ENCODE measurements at regions not wholly inside any gene's neighbourhood (a gene's known extent, or its start where the extent isn't known, plus 50 kb on each side); places are given as distances from the start of the nearest gene placed in this dataset.

DNA sequence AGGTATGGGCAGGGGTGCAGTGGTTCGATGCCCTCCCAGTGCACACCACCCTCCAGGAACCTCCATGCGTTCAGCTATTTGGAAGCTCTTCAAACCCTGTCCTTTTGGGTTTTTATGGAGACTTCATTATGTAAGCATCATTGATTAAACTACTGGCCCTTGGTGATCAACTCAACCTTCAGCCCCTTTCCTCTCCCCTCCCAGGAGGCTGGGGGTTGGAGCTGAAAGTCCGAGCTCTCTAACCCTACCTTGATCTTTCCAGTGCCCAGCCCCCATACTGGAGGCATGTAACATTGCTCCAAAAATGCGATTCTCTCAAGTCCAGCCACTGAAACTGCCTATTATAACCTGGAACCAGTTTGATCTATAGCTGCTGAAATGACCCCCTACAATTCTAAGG lies 188.1 kb downstream of the IPO8 start:
- no peak for DNase-seq

DNA sequence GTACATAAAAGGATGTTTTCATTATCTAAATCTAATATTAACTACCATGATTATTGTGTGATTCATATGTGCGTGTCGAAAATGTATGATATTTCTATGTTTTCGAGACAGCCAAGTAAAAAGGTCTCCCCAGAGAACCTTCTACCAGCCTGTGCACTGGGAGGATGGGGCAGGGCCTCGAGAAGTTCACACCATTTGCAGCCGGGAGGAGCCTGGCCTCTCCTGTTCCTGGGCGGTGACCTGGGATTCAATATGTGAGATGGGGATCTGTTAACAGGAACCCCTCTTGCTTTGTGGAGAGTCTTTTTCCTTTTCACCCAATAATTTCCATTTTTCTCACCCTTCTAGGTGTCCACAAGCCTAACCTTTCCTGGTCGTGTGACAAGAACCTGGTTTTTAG lies 189.3 kb downstream of the IPO8 start:
- DNase-seq: no peak

DNA sequence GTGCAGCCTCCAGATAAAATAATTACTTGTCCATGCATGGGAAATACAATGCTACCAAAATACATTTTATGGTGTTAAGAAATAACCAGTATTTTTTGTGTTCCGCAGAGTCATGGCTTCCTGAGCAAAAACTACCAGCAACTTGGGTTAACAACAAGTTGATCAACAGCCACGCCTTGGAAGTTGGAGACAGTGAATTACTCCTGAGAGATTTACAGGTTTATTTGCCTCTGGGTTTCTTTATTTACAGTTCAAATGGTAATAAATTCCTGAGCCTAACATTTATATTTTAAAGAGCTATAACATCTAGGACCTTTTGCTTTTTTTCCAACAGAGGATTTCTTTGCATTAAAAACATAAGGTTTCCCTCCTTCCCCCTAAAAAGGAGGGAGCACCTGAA lies 194.0 kb downstream of the IPO8 start:
- DNase-seq: no peak

GRCh38 chr12:30500532-30500931 lies 195.1 kb downstream of the IPO8 start:
- no peak for DNase-seq

- no peak for DNase-seq
Observed at GRCh38 chr12:30485230-30485890, 210.3 kb downstream of the IPO8 start.

DNA sequence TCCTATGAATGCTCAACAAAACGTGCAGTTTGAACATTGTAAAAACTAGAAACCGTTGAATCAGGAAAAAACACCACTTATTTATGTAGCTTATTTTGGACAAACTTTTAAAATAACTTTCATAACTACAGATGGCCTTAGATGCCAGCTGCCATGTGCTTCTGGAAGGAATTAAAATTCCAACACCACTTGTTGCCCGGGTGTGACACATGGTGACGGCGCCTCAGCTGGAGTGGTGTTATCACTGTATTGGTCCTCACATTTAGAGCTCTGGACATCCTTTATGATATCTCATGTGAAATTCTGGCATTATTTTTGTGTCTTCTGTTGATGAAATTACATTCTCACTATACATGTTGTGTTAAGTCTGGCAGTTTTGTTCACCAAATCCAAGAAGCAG lies 211.0 kb downstream of the IPO8 start:
- DNase-seq: no peak

GRCh38 chr12:30482650-30483049 lies 213.0 kb downstream of the IPO8 start:
- DNase-seq: no peak

- DNase-seq: no peak
Observed at GRCh38 chr12:30473274-30473673, 222.4 kb downstream of the IPO8 start.

- DNase-seq: no peak
Observed at GRCh38 chr12:30466093-30466585, 229.5 kb downstream of the IPO8 start.

DNA sequence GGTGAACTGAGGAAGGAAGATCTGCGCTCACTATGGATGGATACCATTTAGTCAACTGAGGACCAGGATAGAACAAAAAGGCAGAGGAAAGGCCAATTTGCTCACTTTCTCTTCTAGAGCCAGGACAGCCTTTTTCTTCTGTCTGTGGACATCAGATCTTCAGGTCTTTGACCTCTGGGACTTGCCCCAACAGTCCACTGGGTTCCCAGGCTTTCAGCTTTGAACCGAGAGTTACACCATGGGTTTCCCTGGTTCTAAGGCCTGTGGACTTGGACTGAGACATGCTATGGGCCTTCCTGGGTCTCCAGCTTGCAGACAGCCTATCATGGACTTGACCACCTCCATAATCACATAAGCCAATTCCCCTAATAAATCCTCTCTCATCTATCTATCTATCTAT lies 232.0 kb downstream of the IPO8 start:
- DNase-seq: no peak

GRCh38 chr12:30462249-30462648 lies 233.4 kb downstream of the IPO8 start:
- no peak for DNase-seq

DNA sequence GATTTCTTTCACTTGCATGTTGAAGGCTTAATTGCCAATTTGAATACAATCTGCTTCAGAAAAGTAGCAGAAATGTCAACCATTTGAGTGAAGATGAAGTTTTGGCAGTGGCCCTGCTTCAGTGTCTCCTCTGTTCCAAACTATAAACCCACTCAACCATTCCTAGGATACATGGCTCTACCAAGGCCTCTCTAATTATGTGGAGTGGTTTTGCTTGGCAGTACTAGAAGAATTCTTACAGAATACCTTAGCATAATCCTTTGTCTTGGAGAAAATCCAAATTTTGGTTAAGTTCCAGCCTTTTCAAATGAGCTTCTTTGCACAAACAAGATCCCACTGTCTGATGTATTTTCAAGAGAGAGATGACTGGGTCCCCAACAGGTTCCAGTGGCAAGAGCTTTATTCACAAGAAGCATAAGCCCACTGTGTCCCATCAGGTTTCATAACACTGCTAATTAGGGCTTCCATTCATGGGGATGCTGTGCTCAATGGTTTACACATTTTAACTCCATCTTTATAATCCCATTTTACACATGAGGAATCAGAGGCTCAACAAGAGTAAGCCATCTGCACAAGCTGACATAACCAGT lies 234.5 kb downstream of the IPO8 start:
- DNase-seq: no peak

DNA sequence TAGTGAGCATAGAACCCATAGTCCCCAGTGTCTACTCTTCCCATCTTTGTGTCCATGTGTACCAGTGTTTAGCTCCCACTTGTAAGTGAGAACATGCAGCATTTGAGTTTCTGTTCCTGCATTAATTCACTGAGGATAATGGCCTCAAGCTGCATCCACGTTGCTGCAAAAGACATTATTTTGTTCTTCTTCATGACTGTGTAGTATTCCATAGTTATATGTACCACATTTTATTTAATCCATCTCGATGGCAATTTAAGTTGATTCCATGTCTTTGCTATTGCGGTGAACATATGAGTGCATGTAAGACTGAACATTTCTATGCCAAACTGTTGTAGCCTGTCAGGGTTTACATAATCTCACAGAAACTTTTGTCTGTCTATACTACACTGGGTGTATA lies 237.2 kb downstream of the IPO8 start:
- DNase-seq: no peak

DNA sequence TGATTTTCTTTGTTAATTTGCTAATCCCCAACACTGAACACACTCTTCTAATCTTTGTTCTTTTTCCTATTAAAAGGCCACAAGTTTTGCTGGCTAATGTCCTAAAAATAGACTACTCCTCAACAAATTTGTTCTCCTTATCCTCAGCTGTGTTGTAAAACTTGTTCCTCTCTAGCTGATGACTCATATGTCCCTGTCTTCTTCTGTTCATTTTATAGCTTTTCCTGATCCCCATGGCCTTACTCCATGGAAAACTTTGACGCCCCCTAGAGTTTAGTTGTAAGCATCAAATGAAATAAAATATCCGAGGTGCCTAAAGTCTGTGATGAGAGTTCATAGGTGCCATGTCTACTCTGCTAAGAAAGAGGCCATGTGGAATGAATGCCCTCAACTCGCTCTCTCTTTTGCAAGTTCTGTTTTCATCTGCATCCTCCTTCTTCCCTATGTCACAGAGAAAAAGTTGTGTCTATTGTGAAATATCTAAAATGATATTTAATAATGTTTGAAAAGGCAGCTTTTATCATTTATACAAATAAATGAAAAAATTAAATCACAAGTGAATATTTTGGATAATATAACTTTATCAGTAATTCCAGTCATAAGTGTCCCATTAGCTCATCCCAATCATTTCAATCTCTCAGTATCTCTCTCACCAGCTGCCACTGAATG lies 237.9 kb downstream of the IPO8 start:
- DNase-seq: no peak

DNA sequence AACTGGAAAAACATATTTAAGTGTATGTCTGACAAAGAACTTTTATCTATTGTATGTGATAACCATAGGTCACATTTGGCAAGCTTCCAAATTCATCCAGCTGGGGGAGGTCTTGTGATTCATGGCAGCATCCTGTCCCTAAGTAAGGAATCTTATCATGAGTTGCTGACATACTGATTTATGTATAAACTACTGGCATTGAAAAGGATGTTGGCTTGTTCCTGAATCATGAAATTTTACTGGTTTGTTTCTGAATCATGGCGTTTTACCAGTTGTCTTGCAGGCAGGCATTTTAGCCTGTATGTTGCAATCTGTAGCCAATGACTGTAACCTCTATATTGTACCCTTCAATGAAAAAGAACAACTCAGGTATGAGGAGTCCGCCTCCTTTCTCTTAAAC lies 244.8 kb downstream of the IPO8 start:
- no peak for DNase-seq

DNA sequence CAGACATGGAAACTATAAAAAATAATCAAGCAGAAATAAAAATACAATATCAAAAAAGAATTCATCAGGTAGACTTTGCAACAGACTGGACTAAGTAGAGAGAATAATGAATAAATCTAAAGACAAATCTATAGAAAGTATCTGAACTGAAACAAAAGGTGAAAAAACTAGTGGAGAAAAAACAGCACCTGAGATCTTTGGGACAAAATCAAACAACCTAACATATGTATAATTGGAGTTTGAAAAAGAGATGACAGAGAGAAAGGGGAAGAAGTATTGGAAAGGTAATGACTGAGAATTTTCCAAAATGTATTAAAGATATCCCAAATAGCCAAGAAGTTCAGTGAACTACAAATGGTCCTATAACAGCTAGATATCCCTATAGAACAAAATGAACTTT lies 245.4 kb downstream of the IPO8 start:
- DNase-seq: no peak

GRCh38 chr12:30448038-30448437 lies 247.6 kb downstream of the IPO8 start:
- DNase-seq: no peak

DNA sequence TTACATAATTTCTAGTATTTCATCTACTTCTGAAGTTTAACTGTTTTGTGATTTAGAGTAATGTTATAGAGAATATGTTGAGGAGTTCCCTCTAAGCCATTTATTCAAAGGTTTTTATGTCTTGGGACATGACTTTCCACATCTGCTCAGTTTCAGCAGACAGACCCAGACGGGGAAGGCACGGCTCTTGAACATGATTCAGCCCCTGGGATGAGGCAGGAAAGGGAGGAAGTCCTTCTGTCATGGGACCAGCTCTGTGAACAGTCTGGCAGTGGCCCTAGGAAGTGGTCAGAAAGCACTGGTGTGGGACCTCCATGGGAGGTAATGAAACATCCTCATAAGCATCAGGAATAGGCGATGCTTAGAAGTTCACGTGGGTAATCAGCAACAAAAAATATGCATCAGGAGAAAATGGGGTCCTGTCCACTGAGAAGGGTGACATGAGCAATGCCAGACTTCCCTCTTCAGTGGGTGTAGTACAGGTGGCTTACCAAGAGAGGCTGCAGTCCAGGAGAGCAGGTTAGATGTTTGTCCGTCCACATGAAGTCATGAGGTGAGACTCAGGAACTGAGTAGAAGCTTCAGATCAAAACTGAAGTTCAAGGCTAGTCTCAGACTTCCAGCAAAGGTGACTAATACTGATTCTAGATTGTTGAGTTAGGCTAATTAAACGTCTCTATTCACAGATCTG lies 248.5 kb downstream of the IPO8 start:
- no peak for DNase-seq

GRCh38 chr12:30442461-30442860 lies 253.2 kb downstream of the IPO8 start:
- no peak for DNase-seq

GRCh38 chr12:30440826-30441602 lies 254.7 kb downstream of the IPO8 start:
- no peak for DNase-seq

DNA sequence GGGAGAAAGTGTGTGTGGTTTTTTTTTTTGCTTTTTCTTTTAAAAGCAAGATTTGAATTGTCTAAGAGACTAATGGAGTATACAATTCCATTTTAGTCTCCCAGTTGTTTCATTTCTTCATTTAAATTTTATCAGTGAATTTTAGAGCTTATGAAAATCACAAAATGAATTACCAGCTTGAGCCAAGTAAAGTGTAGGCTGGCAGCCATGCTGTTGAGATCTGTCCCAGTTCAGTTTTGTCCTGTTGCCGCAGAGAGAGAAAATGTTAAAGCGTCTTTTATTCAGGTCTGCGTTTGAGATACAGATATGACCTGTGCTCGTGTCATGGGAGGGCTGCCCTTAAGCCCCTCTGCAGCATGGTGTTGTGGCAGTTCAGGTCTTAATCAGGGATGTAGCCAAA lies 256.5 kb downstream of the IPO8 start:
- no peak for DNase-seq

DNA sequence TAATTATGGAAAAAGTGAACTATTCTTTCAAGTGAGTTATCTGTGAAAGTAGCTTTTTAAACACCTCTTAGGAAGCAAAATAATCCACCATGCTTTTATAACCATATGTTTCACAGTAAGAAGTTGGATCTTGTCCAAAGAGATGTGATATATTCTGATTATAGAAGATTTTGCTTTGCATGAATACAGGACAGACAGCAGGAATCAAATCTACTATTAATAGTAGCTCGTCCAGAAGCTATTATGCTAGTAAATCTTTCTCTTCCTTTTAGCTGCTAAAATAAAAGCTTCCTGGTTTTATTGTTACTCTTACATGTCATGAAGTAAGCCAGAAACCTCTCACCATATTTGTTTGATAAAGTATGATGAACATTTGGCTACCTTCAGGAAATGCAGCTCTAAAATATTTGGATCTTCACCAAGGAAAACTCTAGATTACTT lies 257.0 kb downstream of the IPO8 start:
- DNase-seq: no peak
